GM12878 (cell line): ENCODE measurements at regions not wholly inside any gene's neighbourhood (a gene's known extent, or its start where the extent isn't known, plus 50 kb on each side); places are given as distances from the start of the nearest gene placed in this dataset.

Source experiments
- ATAC-seq: fragments of 200-7000 bp; cut with Tn5 transposase; 3 replicates; pipeline ENCODE4 v1.9.1; 2020; ENCODE audit warnings: mild to moderate bottlenecking, moderate library complexity
- BruUV-seq: library from RNA; stranded (reverse); fragments of 400-500 nt; replicated peaks from 2 replicates; lab custom pipeline; 2021; lab: Mats Ljungman, UMichigan
- CTCF ChIA-PET: fragments of 300-600 bp; sonication (Branson Sonifier 250); formaldehyde crosslinking; extraction: SDS; loops from one replicate; lab custom pipeline; 2021; ENCODE audit warnings: inconsistent platforms; lab: Yijun Ruan, JAX
- POLR2A ChIA-PET: fragments of 350-600 bp; formaldehyde crosslinking; extraction: SDS; loops from one replicate; lab custom pipeline; 2021; ENCODE audit warnings: inconsistent platforms; lab: Charles Lee
- RAD21 ChIA-PET: fragments of 300-600 bp; sonication (Branson Sonifier 250); formaldehyde crosslinking; loops from one replicate; lab custom pipeline; 2023; ENCODE audit warnings: antibody characterized with exemption; ENCODE audit not compliant: unreplicated experiment; lab: Charles Lee
- SMC1A ChIA-PET: fragments of 300-600 bp; sonication (Branson Sonifier 250); formaldehyde crosslinking; loops from one replicate; lab custom pipeline; 2023; ENCODE audit not compliant: unreplicated experiment, uncharacterized antibody; lab: Charles Lee
- DNase-seq: peaks from one replicate; pipeline ENCODE4 v3.0.0-alpha.2; 2011; ENCODE audit warnings: low read depth, low spot score
- FAIRE-seq: peaks from 3 replicates; lab custom pipeline; 2011; peaks lifted over from hg19 to GRCh38; lab: Jason Lieb, UNC
- H2AFZ ChIP-seq: 2 replicates; pipeline ENCODE4 v1.6.0; 2011; ENCODE audit warnings: low read depth, low read length, control low read depth; ENCODE audit not compliant: control insufficient read depth
- H3K27ac ChIP-seq: 2 replicates; pipeline ENCODE4 v1.5.1; 2011; ENCODE audit warnings: control low read depth; ENCODE audit not compliant: control insufficient read depth, insufficient read depth
- H3K27me3 ChIP-seq, 2 experiments: replicated peaks in 1 of 2; 2 replicates each; pipeline versions ENCODE4 v1.6.0 to v1.6.1; 2011; ENCODE audit warnings: low read length in 1 of 2; ENCODE audit not compliant: control insufficient read depth in 2 of 2, insufficient read depth in 2 of 2
- H3K36me3 ChIP-seq, 2 experiments: 2 replicates each; pipeline ENCODE4 v1.5.1; 2011; ENCODE audit warnings: low read length in 1 of 2; ENCODE audit not compliant: control insufficient read depth in 2 of 2, insufficient read depth in 2 of 2
- H3K4me1 ChIP-seq: 2 replicates; pipeline ENCODE4 v1.6.1; 2011; ENCODE audit warnings: mild to moderate bottlenecking, low read length, moderate library complexity, mixed read lengths; ENCODE audit not compliant: control insufficient read depth, insufficient read depth
- H3K4me2 ChIP-seq: 2 replicates; pipeline ENCODE4 v1.6.0; 2011; ENCODE audit warnings: control low read depth; ENCODE audit not compliant: control insufficient read depth, insufficient read depth
- H3K4me3 ChIP-seq: fragments of 200-600 bp; sonication (generic); 2 replicates; pipeline ENCODE4 v1.5.1; 2016
- H3K79me2 ChIP-seq: 2 replicates; pipeline ENCODE4 v1.6.0; 2011; ENCODE audit warnings: low read length; ENCODE audit not compliant: control insufficient read depth, insufficient read depth
- H3K9ac ChIP-seq: 2 replicates; pipeline ENCODE4 v1.8.0; 2011; ENCODE audit warnings: low read length, control low read depth, mixed read lengths; ENCODE audit not compliant: control insufficient read depth, insufficient read depth
- H3K9me3 ChIP-seq: replicated peaks from 3 replicates; pipeline ENCODE4 v1.5.1; 2011; ENCODE audit warnings: mild to moderate bottlenecking, low read length; ENCODE audit not compliant: control insufficient read depth, insufficient read depth
- H4K20me1 ChIP-seq: 2 replicates; pipeline ENCODE4 v1.6.0; 2011; ENCODE audit not compliant: control insufficient read depth, insufficient read depth
- CHD4 ChIP-seq: fragments of 200-600 bp; sonication (generic); IDR thresholded peaks from 2 replicates; pipeline ENCODE4 v1.6.1; 2016; ENCODE audit warnings: mild to moderate bottlenecking
- NFXL1 ChIP-seq: fragments of 450-650 bp; IDR thresholded peaks from 2 replicates; pipeline ENCODE4 v1.6.1; 2017; ENCODE audit warnings: antibody characterized with exemption, mild to moderate bottlenecking, borderline replicate concordance
- NFYA ChIP-seq: IDR thresholded peaks from 2 replicates; pipeline ENCODE4 v1.6.1; 2011; ENCODE audit warnings: low read depth, mild to moderate bottlenecking, low read length, improper control_type of control experiment, borderline replicate concordance
- PAX8 ChIP-seq: fragments of 450-650 bp; IDR thresholded peaks from 2 replicates; pipeline ENCODE4 v1.6.1; 2017; ENCODE audit warnings: mild to moderate bottlenecking, moderate library complexity
- POLR2A ChIP-seq: IDR thresholded peaks from 2 replicates; pipeline ENCODE4 v1.6.1; 2011; ENCODE audit warnings: low read depth, mild to moderate bottlenecking, low read length
- RBBP5 ChIP-seq: fragments of 200-600 bp; sonication (generic); conservative IDR thresholded peaks from 2 replicates; pipeline ENCODE4 v1.6.1; 2016
- RUNX3 ChIP-seq: IDR thresholded peaks from 2 replicates; pipeline ENCODE4 v1.6.1; 2012; ENCODE audit warnings: low read length, inconsistent platforms
- SMC3 ChIP-seq: IDR thresholded peaks from 2 replicates; pipeline ENCODE4 v1.6.1; 2011; ENCODE audit warnings: low read length, improper control_type of control experiment, borderline replicate concordance
- USF2 ChIP-seq: IDR thresholded peaks from 2 replicates; pipeline ENCODE4 v1.6.1; 2011; ENCODE audit warnings: low read depth, low read length, improper control_type of control experiment, borderline replicate concordance
- YY1 ChIP-seq: IDR thresholded peaks from 2 replicates; pipeline ENCODE4 v1.6.1; 2011; ENCODE audit warnings: low read depth, mild to moderate bottlenecking, low read length
- ZNF207 ChIP-seq: fragments of 450-650 bp; IDR thresholded peaks from 2 replicates; pipeline ENCODE4 v1.6.1; 2014; ENCODE audit warnings: antibody characterized with exemption, mild to moderate bottlenecking, borderline replicate concordance
- ZNF687 ChIP-seq: fragments of 450-650 bp; IDR thresholded peaks from 2 replicates; pipeline ENCODE4 v1.6.1; 2017; ENCODE audit warnings: mild to moderate bottlenecking, moderate library complexity
- WGBS: methylation state at CpG from one replicate; pipeline ENCODE4 v1.1.6; 2016; ENCODE audit warnings: low lambda C conversion rate; ENCODE audit not compliant: insufficient replicate concordance, insufficient coverage; ENCODE audit errors: missing lambda C conversion rate; 5-methylcytosine and 5-hydroxymethylcytosine counted together
- in situ Hi-C: fragments of 300-500 bp; cut with MboI; formaldehyde crosslinking; loops from 9 replicates; pipeline ENCODE4 v1.14.3; 2018; ENCODE audit warnings: mixed read lengths
- intact Hi-C: fragments of 100-400 bp; cut with micrococcal nuclease; formaldehyde crosslinking; loops from one replicate; pipeline ENCODE4 v1.14.2; 2022; ENCODE audit not compliant: unreplicated experiment

- Histone ChIP-seq H3K27ac (peak overlapping the region; percentile 82), H3K27me3 (no peaks in the 10 kb centered on the region), H4K20me1 (no peaks in the 10 kb centered on the region), H3K36me3 (no peaks in the 10 kb centered on the region), H3K4me1 (peaks cover 19% of the 10 kb centered on the region), H2AFZ (no peak overlapping the region), H3K4me2 (peak overlapping the region; percentile 88), H3K79me2 (peaks cover 18% of the 10 kb centered on the region), H3K9me3 (no peaks in the 10 kb centered on the region), H3K9ac (peak overlapping the region; percentile 91), H3K4me3 (peak overlapping the region; percentile 45; the same call in 1 of the 2 replicates)
- TF ChIP-seq RUNX3 (no peak), PAX8 (no peak), POLR2A (no peak)
- ChIA-PET CTCF (interaction anchor here (0.5 to 6.0 kb wide), 10 partner anchors 14 to 1617 kb away, joined by 3 to 61 read pairs (median 4); a partner anchor contains a TSS), POLR2A (interaction anchor here (0.8 to 10.0 kb wide), 11 partner anchors 10 to 1689 kb away, joined by 3 to 119 read pairs (median 6); a partner anchor contains a TSS), RAD21 (interaction anchor here (0.7 to 7.3 kb wide), 7 partner anchors 11 to 1613 kb away, joined by 3 to 112 read pairs (median 4); a partner anchor contains a TSS), SMC1A (interaction anchor here (0.8 to 3.1 kb wide), 9 partner anchors 8 to 339 kb away, joined by 3 to 14 read pairs (median 4); partner anchors contain the start of gene ZNF184)
- no TSS peak for BruUV-seq
- no peak for ATAC-seq
- intact Hi-C loops (loop anchor here (5.0 to 10.0 kb wide), 4 partner anchors 543 to 1690 kb away; a partner anchor contains a TSS), in situ Hi-C loops (no loop called here)
- no peak for DNase-seq
- 43% methylated on average over 6 of the region's 6 CpGs for WGBS
- FAIRE-seq = no peak
Measured at GRCh38 chr6:27812078-27812804, 100.0 kb downstream of the OR2B2 start.

GRCh38 chr6:27811451-27811772, 100.8 kb downstream of the OR2B2 start:
- FAIRE-seq (no peak), ATAC-seq (no peak), DNase-seq (no peak)
- H3K9me3 ChIP-seq = no peaks in the 10 kb centered on the region
- H3K36me3 ChIP-seq = no peaks in the 10 kb centered on the region
- ChIA-PET POLR2A (interaction anchor here (0.8 to 10.0 kb wide), 10 partner anchors 10 to 1612 kb away, joined by 3 to 119 read pairs (median 6); a partner anchor contains a TSS), CTCF (interaction anchor here (1.0 to 6.0 kb wide), 8 partner anchors 13 to 668 kb away, joined by 3 to 61 read pairs (median 4); a partner anchor contains a TSS), RAD21 (interaction anchor here (0.7 to 7.3 kb wide), 7 partner anchors 12 to 1561 kb away, joined by 3 to 112 read pairs (median 3); a partner anchor contains a TSS), SMC1A (interaction anchor here (0.8 to 3.1 kb wide), 9 partner anchors 9 to 339 kb away, joined by 3 to 14 read pairs (median 4); partner anchors contain the start of gene ZNF184)
- H3K4me2 ChIP-seq = peak overlapping the region; percentile 88
- BruUV-seq = no TSS peak
- in situ Hi-C loops = no loop called here
- no peaks in the 10 kb centered on the region for H4K20me1 ChIP-seq
- H3K27ac ChIP-seq = peak overlapping the region; percentile 82
- no peak overlapping the region for H2AFZ ChIP-seq
- peak overlapping the region; percentile 91 for H3K9ac ChIP-seq
- H3K79me2 ChIP-seq = peaks cover 18% of the 10 kb centered on the region
- peaks cover 24% of the 10 kb centered on the region for H3K4me1 ChIP-seq
- H3K27me3 ChIP-seq = no peaks in the 10 kb centered on the region
- intact Hi-C loops = loop anchor here (5.0 to 10.0 kb wide), 4 partner anchors 543 to 1689 kb away; a partner anchor contains a TSS
- peak overlapping the region; percentile 74 for H3K4me3 ChIP-seq
- TF ChIP-seq YY1 (no peak), NFXL1 (no peak), SMC3 (no peak), CHD4 (no peak), ZNF687 (no peak), RBBP5 (no peak), USF2 (no peak), ZNF207 (no peak), NFYA (no peak)
